Ectodermal cell (in vitro differentiated cells): ENCODE measurements at regions not wholly inside any gene's neighbourhood (a gene's known extent, or its start where the extent isn't known, plus 50 kb on each side); places are given as distances from the start of the nearest gene placed in this dataset.

Experiments
- H3K27ac ChIP-seq: 2 replicates; pipeline ENCODE4 v1.7.0; 2013; ENCODE audit warnings: mild to moderate bottlenecking, low read depth, low read length; ENCODE audit not compliant: insufficient read depth, poor library complexity, severe bottlenecking
- H3K27me3 ChIP-seq: 2 replicates; pipeline ENCODE4 v1.7.0; 2013; ENCODE audit warnings: mild to moderate bottlenecking, low read length; ENCODE audit not compliant: insufficient read depth, control insufficient read depth, poor library complexity, severe bottlenecking
- H3K36me3 ChIP-seq: one replicate; pipeline ENCODE4 v1.7.0; 2013; ENCODE audit warnings: low read length; ENCODE audit not compliant: control insufficient read depth, insufficient read depth
- H3K4me1 ChIP-seq: one replicate; pipeline ENCODE4 v1.7.0; 2013; ENCODE audit warnings: low read length; ENCODE audit not compliant: control insufficient read depth, insufficient read depth
- H3K4me3 ChIP-seq: 2 replicates; pipeline ENCODE4 v1.7.0; 2013; ENCODE audit warnings: low read depth, low read length, control low read depth; ENCODE audit not compliant: insufficient read depth
- H3K9me3 ChIP-seq: 2 replicates; pipeline ENCODE4 v1.7.0; 2013; ENCODE audit warnings: mild to moderate bottlenecking, low read length, moderate library complexity; ENCODE audit not compliant: control insufficient read depth
- WGBS, 2 experiments: methylation state at CpG; one replicate each; pipeline ENCODE4 v1.1.7; 2013; ENCODE audit warnings: missing lambda C conversion rate in 2 of 2; 5-methylcytosine and 5-hydroxymethylcytosine counted together

- H3K27me3 ChIP-seq: no peaks in the 10 kb centered on the region
- H3K27ac ChIP-seq: no peak overlapping the region
- H3K9me3 ChIP-seq: no peaks in the 10 kb centered on the region
- no peak overlapping the region for H3K4me3 ChIP-seq
- no peaks in the 10 kb centered on the region for H3K4me1 ChIP-seq
- WGBS, 2 experiments: 97 to 100% methylated on average over 1 to 4 of the region's 5 CpGs
- no peaks in the 10 kb centered on the region for H3K36me3 ChIP-seq
These were observed 928.1 kb downstream of the TUSC7 start for GRCh38 chr3:117637666-117638065.

- Histone ChIP-seq H3K4me3 (no peak overlapping the region), H3K27me3 (no peaks in the 10 kb centered on the region), H3K27ac (no peak overlapping the region), H3K4me1 (peaks cover 3% of the 10 kb centered on the region), H3K36me3 (no peaks in the 10 kb centered on the region), H3K9me3 (no peaks in the 10 kb centered on the region)
These were observed 934.6 kb downstream of the TUSC7 start for GRCh38 chr3:117644203-117644602.

GRCh38 chr3:117645561-117646242 is 936.1 kb downstream of the TUSC7 start:
- Histone ChIP-seq H3K4me1 (peaks cover 13% of the 10 kb centered on the region), H3K27ac (no peak overlapping the region), H3K36me3 (no peaks in the 10 kb centered on the region), H3K4me3 (no peak overlapping the region), H3K9me3 (no peaks in the 10 kb centered on the region), H3K27me3 (no peaks in the 10 kb centered on the region)
- WGBS, 2 experiments: 88 to 96% methylated on average over 4 of the region's 4 CpGs

- Histone ChIP-seq H3K4me3 (no peak overlapping the region), H3K9me3 (no peaks in the 10 kb centered on the region), H3K27me3 (no peaks in the 10 kb centered on the region), H3K4me1 (peaks cover 20% of the 10 kb centered on the region), H3K27ac (no peak overlapping the region), H3K36me3 (no peaks in the 10 kb centered on the region)
- 82 to 88% methylated on average over 1 to 2 of the region's 2 CpGs for WGBS, 2 experiments
These were observed 937.9 kb downstream of the TUSC7 start for GRCh38 chr3:117647435-117647834.

- H3K9me3 ChIP-seq: no peaks in the 10 kb centered on the region
- peaks cover 27% of the 10 kb centered on the region for H3K4me1 ChIP-seq
- no peaks in the 10 kb centered on the region for H3K36me3 ChIP-seq
- 88 to 89% methylated on average over 3 of the region's 3 CpGs for WGBS, 2 experiments
- H3K4me3 ChIP-seq: no peak overlapping the region
- H3K27me3 ChIP-seq: no peaks in the 10 kb centered on the region
- H3K27ac ChIP-seq: peak overlapping the region; percentile 6
These were observed 941.7 kb downstream of the TUSC7 start for GRCh38 chr3:117651246-117651645.

- H3K36me3 ChIP-seq: no peaks in the 10 kb centered on the region
- no peaks in the 10 kb centered on the region for H3K9me3 ChIP-seq
- 93 to 100% methylated on average over 1 of the region's 1 CpG for WGBS, 2 experiments
- H3K4me3 ChIP-seq: no peak overlapping the region
- H3K27ac ChIP-seq: no peak overlapping the region
- peaks cover 11% of the 10 kb centered on the region for H3K4me1 ChIP-seq
- H3K27me3 ChIP-seq: no peaks in the 10 kb centered on the region
These were observed 946.8 kb downstream of the TUSC7 start for GRCh38 chr3:117656391-117656790.

GRCh38 chr3:117657278-117657677 is 947.7 kb downstream of the TUSC7 start:
- 89 to 97% methylated on average over 6 of the region's 6 CpGs for WGBS, 2 experiments
- Histone ChIP-seq H3K4me1 (peaks cover 15% of the 10 kb centered on the region), H3K4me3 (no peak overlapping the region), H3K9me3 (no peaks in the 10 kb centered on the region), H3K27me3 (no peaks in the 10 kb centered on the region), H3K27ac (no peak overlapping the region), H3K36me3 (no peaks in the 10 kb centered on the region)

- 64 to 83% methylated on average over 1 to 2 of the region's 2 CpGs for WGBS, 2 experiments
- H3K27me3 ChIP-seq: no peaks in the 10 kb centered on the region
- H3K9me3 ChIP-seq: no peaks in the 10 kb centered on the region
- H3K27ac ChIP-seq: no peak overlapping the region
- H3K36me3 ChIP-seq: no peaks in the 10 kb centered on the region
- no peak overlapping the region for H3K4me3 ChIP-seq
- H3K4me1 ChIP-seq: peaks cover 6% of the 10 kb centered on the region
These were observed 951.6 kb downstream of the TUSC7 start for GRCh38 chr3:117660941-117661817.

- Histone ChIP-seq H3K27ac (no peak overlapping the region), H3K27me3 (no peaks in the 10 kb centered on the region), H3K4me1 (peaks cover 11% of the 10 kb centered on the region), H3K4me3 (no peak overlapping the region), H3K36me3 (no peaks in the 10 kb centered on the region), H3K9me3 (no peaks in the 10 kb centered on the region)
- WGBS, 2 experiments: 88 to 90% methylated on average over 3 of the region's 3 CpGs
These were observed 952.2 kb downstream of the TUSC7 start for GRCh38 chr3:117661818-117662095.

GRCh38 chr3:117665296-117665695 is 955.7 kb downstream of the TUSC7 start:
- H3K4me3 ChIP-seq: no peak overlapping the region
- peaks cover 15% of the 10 kb centered on the region for H3K4me1 ChIP-seq
- H3K36me3 ChIP-seq: no peaks in the 10 kb centered on the region
- no peaks in the 10 kb centered on the region for H3K9me3 ChIP-seq
- no peak overlapping the region for H3K27ac ChIP-seq
- 95 to 96% methylated on average over 4 of the region's 4 CpGs for WGBS, 2 experiments
- H3K27me3 ChIP-seq: no peaks in the 10 kb centered on the region
